ENCODE measurements at regions not wholly inside any gene's neighbourhood (a gene's known extent, or its start where the extent isn't known, plus 50 kb on each side); places are given as distances from the start of the nearest gene placed in this dataset.

- Histone ChIP-seq H3K4ac (ENCODE audit: low read depth, low read length) (no peak overlapping the region), H2AK9ac (replicated peaks; ENCODE audit: low read depth, low read length, poor library complexity) (no peak overlapping the region), H3K18ac (ENCODE audit: low read depth, low read length) (no peak overlapping the region), H3K27me3 (ENCODE audit: control insufficient read depth, insufficient read depth, low read length) (no peaks in the 10 kb centered on the region), H2BK20ac (ENCODE audit: low read depth, low read length) (no peak overlapping the region), H3K9me3 (ENCODE audit: control insufficient read depth, insufficient read depth, low read length) (no peaks in the 10 kb centered on the region), H3K14ac (replicated peaks; ENCODE audit: low read depth, low read length) (no peak overlapping the region), H3K27ac (ENCODE audit: insufficient read depth, low read length) (no peak overlapping the region), H3K4me3 (ENCODE audit: insufficient read depth, low read depth, low read length) (no peak overlapping the region), H3K36me3 (ENCODE audit: control insufficient read depth, insufficient read depth, low read length) (no peaks in the 10 kb centered on the region), H3K56ac (ENCODE audit: extremely low read depth, insufficient read depth, low read length) (no peak overlapping the region), H2AK5ac (ENCODE audit: low read depth, low read length) (no peak overlapping the region), H2BK120ac (ENCODE audit: low read depth, low read length) (no peak overlapping the region), H4K91ac (ENCODE audit: insufficient read depth, low read depth, low read length) (no peak overlapping the region), H3K9ac (ENCODE audit: low read depth, low read length) (no peak overlapping the region), H3K9me1 (ENCODE audit: insufficient read depth, low read length) (no peaks in the 10 kb centered on the region), H3K23ac (ENCODE audit: low read depth, low read length) (no peak overlapping the region), H2AFZ (replicated peaks; ENCODE audit: low read length, poor library complexity) (no peak overlapping the region), H3K79me1 (ENCODE audit: low read depth in 1 of 2, low read length in 2 of 2) (no peaks in the 10 kb centered on the region), H4K5ac (ENCODE audit: low read depth, low read length) (no peak overlapping the region), H2BK5ac (ENCODE audit: low read depth, low read length, poor library complexity, severe bottlenecking) (no peak overlapping the region), H3K4me2 (ENCODE audit: low read depth, low read length) (no peak overlapping the region), H2BK15ac (ENCODE audit: low read depth, low read length) (no peak overlapping the region), H4K20me1 (ENCODE audit: insufficient read depth, low read length) (no peaks in the 10 kb centered on the region), H3K4me1 (ENCODE audit: control insufficient read depth, insufficient read depth, low read length) (no peaks in the 10 kb centered on the region), H4K8ac (ENCODE audit: low read depth in 2 of 2, low read length in 2 of 2) (no peak overlapping the region)
- CTCF ChIA-PET, result no interaction called here
- BruUV-seq (replicated peaks), result no TSS peak
- in situ Hi-C loops (cut with MboI; ENCODE audit: low sequenced_read_pairs), result no loop called here
- TF ChIP-seq FOS (IDR thresholded peaks at IDR 0.05; ENCODE audit: low read depth, low read length), result no peak
- TF ChIP-seq CEBPB (IDR thresholded peaks at IDR 0.05; ENCODE audit: low read depth, low read length), result no peak
- TF ChIP-seq RAD21 (IDR thresholded peaks at IDR 0.05; ENCODE audit: low read length), result no peak
- no peak for TF ChIP-seq MAZ (IDR thresholded peaks at IDR 0.05; ENCODE audit: borderline replicate concordance, low read depth, low read length)
- TF ChIP-seq, protein P1, sequence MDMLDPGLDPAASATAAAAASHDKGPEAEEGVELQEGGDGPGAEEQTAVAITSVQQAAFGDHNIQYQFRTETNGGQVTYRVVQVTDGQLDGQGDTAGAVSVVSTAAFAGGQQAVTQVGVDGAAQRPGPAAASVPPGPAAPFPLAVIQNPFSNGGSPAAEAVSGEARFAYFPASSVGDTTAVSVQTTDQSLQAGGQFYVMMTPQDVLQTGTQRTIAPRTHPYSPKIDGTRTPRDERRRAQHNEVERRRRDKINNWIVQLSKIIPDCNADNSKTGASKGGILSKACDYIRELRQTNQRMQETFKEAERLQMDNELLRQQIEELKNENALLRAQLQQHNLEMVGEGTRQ (IDR thresholded peaks at IDR 0.05; ENCODE audit: low read depth, low read length), result no peak
- TF ChIP-seq MXI1 (IDR thresholded peaks at IDR 0.05; ENCODE audit: borderline replicate concordance, low read depth, low read length), result no peak
- TF ChIP-seq SMC3 (IDR thresholded peaks at IDR 0.05; ENCODE audit: low read depth, low read length), result no peak
- TF ChIP-seq RFX5 (IDR thresholded peaks at IDR 0.05; ENCODE audit: low read depth, low read length), result no peak
- TF ChIP-seq RCOR1 (IDR thresholded peaks at IDR 0.05; ENCODE audit: insufficient replicate concordance, low read length), result no peak
- no peak for TF ChIP-seq POLR2A (IDR thresholded peaks at IDR 0.05; ENCODE audit: low read depth, low read length)
- no peak for TF ChIP-seq BHLHE40 (IDR thresholded peaks at IDR 0.05; ENCODE audit: low read depth, low read length)
- TF ChIP-seq CHD1 (IDR thresholded peaks at IDR 0.05; ENCODE audit: low read depth, low read length), result no peak
- intact Hi-C loops (cut with micrococcal nuclease), result no loop called here
- no peak for DNase-seq
- WGBS, 2 experiments (ENCODE audit: extremely low coverage in 2 of 2, insufficient read length in 1 of 2), result no CpG with 5 or more reads among the region's 2 CpGs
- POLR2A ChIA-PET (ENCODE audit: unreplicated experiment), result no interaction called here
- dilution Hi-C loops (cut with HindIII; ENCODE audit: low sequenced_read_pairs, unreplicated experiment), result no loop called here
- no peak for ATAC-seq (ENCODE audit: low read depth)
Observed at GRCh38 chr20:22901921-22902320, 133.2 kb upstream of the SSTR4 start.
